Endothelial cell of umbilical vein (primary cell): ENCODE measurements at regions not wholly inside any gene's neighbourhood (a gene's known extent, or its start where the extent isn't known, plus 50 kb on each side); places are given as distances from the start of the nearest gene placed in this dataset.

Experiments used
- CTCF ChIP-seq, 2 donors: IDR thresholded peaks; 1 replicate in 1 of 2; 2 replicates in 1 of 2; pipeline ENCODE4 v1.5.1; 2011; ENCODE audit warnings: low read length in 2 of 2, mild to moderate bottlenecking in 2 of 2, moderate library complexity in 2 of 2, control low read depth in 1 of 2, inconsistent platforms in 1 of 2, low read depth in 1 of 2; ENCODE audit not compliant: insufficient read depth in 1 of 2; ENCODE audit errors: extremely low read depth in 1 of 2
- MYC ChIP-seq: IDR thresholded peaks from one replicate; pipeline ENCODE4 v1.6.1; 2011; ENCODE audit warnings: mild to moderate bottlenecking, low read depth, low read length
- POLR2A ChIP-seq: IDR thresholded peaks from 2 replicates; pipeline ENCODE4 v1.6.1; 2012; ENCODE audit warnings: low read depth, mild to moderate bottlenecking, control low read depth, low read length

- TF ChIP-seq POLR2A (no peak), CTCF (IDR thresholded peaks at IDR 0.05; ENCODE audit: extremely low read depth in 1 of 2, insufficient read depth in 1 of 2, low read depth in 1 of 2, low read length in 2 of 2) (no peak), MYC (no peak)
These were observed 395.6 kb downstream of the KLF12 start for GRCh38 chr13:73738626-73739025.
